GM19351 (cell line): ENCODE measurements at regions not wholly inside any gene's neighbourhood (a gene's known extent, or its start where the extent isn't known, plus 50 kb on each side); places are given as distances from the start of the nearest gene placed in this dataset.
"Not testable (repeated sequence)": the region's sequence is repeated elsewhere in the genome, so short reads cannot be mapped to it uniquely, and the experiment has no call there.

Experiments used
- ATAC-seq: cut with Tn5 transposase; IDR thresholded peaks from one replicate; pipeline ENCODE4 v1.9.1; 2021; ENCODE audit warnings: mild to moderate bottlenecking, moderate library complexity; ENCODE audit not compliant: unreplicated experiment

DNA sequence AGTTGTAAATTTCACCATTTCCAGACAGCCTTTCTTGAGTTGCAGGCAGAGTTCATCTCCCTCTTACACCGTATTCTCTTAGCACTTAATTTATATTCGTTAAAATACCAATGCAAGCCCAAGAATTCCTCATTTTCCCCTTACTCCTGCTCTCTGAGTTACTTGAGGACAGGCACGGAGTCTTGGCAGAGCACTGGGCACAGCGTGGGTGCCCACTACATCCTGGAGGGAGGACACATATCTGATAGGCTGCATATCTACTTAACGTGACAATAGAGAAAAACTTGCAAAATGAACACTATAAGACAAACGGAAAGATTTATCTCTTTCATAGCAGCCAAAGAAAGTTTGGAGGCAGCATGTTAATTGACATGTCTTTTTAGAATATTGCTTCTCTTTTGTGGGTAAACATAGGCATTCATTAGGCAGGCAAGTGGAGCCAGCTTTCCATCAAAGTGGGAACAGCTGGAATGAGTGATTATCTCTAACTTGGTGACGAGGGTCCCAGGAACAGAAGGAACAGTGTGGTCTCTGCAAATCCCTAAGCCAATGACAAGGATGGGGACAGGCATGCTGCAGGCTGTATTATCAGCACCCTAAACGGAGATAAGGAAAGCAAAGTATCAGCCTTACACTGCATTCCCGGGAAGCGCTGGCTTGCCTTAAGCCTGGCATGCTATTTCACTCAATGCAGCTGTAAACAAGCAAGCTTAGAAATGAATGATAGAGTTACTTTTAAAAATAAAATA lies 116.5 kb downstream of the RTP4 start:
- ATAC-seq = no peak

- ATAC-seq = no peak
Observed at GRCh38 chr3:187481426-187481825, 113.2 kb downstream of the RTP4 start.

GRCh38 chr3:187475613-187476012 lies 107.4 kb downstream of the RTP4 start:
- not testable (repeated sequence) for ATAC-seq

DNA sequence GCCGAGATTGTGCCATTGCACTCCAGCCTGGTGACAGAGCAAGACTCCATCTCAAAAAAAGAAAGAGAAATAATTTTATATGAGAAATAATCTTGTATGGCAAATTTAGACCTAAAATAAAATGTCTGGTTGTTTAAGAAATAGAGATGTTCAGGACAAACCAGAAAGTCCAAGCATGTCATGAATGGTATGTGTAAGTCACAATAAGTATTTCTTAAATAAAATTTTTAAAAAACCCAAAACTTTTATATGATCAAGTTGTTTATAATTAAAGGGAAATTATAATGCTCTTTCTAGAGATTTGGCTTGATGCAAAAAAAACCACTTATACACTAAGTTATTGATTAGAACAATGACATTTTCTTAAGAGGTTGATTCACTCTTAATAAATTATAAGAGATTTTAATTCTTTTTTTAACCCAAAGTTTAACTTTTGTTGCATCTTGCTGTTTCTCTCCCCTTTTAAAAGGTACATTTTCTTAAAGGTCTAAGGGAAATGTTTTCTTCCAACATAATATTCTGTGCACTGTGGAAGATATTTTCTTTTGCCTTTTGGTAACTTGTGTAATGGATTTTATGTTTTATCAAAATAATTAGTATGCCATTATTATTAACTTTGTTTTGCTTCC lies 105.7 kb downstream of the RTP4 start:
- ATAC-seq = no peak

DNA sequence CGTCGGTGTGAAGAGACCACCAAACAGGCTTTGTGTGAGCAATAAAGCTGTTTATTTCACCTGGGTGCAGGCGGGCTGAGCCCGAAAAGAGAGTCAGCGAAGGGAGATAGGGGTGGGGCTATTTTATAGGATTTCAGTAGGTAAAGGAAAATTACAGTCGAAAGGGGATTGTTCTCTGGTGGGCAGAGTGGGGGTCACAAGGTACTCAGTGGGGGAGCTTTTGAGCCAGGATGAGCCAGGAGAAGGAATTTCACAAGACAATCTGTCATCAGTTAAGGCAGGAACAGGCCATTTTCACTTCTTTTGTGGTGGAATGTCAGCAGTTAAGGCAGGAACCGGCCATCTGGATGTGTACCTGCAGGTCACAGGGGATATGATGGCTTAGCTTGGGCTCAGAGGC lies 98.1 kb downstream of the RTP4 start:
- not testable (repeated sequence) for ATAC-seq

DNA sequence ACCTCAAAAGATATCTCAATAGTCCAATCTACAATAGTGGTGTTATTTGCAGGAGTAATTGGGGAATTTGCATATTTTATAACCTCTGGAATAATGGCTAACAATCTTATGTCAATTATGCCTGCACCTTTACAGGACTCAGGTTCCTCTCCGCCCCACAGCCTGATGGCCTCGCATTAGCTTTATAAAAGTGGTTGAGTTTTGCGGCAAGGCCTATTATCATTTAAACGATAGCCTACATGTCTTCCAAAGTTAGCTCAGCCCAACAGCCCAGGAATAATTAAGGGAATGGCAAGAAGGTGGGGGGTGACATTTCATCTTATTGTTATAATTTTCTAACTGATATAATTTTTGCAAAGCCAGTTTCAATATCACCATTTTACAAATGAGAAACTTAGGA lies 97.3 kb downstream of the RTP4 start:
- no peak for ATAC-seq

GRCh38 chr3:187464682-187465081 lies 96.5 kb downstream of the RTP4 start:
- no peak for ATAC-seq

DNA sequence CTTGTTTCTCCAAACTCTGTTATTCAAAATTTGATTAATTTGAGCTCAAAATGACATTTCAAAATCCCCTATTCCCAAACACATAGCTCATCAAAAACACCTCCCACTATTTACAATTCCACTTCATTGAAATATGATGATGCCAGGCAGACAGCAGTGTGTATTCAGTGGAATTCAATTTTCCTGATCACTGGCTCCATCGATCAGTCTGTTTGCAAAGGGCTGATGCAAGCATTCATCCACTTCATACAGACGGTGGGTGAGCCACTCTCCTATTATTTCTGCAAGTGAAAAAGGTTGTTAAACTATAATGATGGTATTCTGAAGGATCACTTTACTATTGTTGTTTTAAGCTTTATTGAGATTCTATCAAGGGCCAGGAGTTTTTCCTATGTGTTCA lies 90.7 kb downstream of the RTP4 start:
- ATAC-seq = no peak

GRCh38 chr3:187458383-187458782 lies 90.2 kb downstream of the RTP4 start:
- ATAC-seq = no peak

- no peak for ATAC-seq
Observed at GRCh38 chr3:187456250-187456649, 88.1 kb downstream of the RTP4 start.

DNA sequence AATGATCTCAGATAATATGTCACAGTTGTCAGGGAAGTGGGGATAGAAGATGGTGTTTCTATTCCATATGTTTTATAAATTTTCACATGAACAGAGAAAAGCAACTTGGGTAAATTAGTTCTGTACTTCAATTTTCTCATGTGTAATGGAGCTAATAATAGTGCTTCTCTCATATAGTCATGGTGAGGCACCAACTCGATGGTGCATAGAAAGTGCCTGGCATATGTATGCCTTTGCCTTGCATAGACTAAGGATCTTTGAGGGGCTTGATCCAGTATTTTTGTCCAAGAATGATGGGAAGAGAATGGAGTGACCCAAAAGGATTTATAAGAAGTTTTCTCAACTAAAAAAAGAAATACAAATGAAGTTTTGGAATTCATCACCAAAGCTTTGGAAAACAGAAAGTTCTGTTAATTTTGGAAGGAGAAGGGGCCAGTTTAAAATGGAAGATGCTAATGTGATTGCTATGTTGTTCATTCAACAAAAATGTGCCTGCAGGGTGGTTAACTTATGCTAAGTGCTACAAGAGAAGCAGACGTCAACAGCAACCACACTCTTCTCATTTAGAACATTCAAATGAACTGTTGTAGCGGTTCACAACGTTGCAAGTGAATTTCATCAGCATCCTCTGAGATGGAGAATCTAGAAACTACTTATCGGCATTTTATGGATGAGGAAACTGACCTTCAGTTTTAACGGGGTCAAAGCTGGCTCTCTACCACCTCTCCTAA lies 86.1 kb downstream of the RTP4 start:
- no peak for ATAC-seq

- ATAC-seq = no peak
Observed at GRCh38 chr3:187450431-187451190, 82.4 kb downstream of the RTP4 start.

DNA sequence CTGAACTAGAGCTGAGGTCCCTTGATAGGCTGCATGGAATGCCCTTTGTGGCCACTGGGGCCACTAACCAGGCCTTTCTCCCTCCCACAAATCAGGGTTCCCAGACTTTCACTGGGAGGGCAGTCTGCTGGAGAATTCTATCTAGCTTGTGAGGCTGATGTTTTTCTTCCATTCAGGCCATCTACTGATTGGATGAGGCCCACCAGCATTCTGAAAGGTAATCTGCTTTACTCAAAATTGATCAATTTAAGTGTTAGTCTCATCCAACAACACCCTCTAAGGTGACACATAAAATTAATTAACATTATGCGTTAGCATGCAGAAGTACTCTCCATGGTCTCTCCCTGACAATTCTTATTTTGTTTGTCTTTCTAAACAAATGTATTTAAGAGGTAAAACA lies 80.5 kb downstream of the RTP4 start:
- ATAC-seq = no peak

GRCh38 chr3:187447737-187448136 lies 79.6 kb downstream of the RTP4 start:
- ATAC-seq = no peak

DNA sequence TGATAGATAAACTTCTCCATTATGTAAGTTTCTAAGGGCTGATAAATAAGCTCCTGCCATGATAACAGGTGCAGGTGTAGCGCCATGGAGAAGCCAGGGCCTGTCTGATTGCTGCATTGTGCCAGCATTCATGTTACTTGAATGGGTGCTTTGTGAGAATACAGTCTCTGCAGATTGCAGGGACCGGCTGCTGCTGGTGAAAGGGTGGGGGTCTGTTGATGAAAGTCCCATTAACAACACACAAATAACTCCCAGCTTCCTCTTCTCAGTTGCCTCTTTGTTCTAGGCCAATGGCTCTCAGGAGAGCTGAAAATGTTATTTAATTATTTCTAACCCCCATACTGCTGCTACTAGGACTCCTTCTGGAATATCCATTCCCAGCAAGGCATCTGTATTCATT lies 77.2 kb downstream of the RTP4 start:
- ATAC-seq = no peak

DNA sequence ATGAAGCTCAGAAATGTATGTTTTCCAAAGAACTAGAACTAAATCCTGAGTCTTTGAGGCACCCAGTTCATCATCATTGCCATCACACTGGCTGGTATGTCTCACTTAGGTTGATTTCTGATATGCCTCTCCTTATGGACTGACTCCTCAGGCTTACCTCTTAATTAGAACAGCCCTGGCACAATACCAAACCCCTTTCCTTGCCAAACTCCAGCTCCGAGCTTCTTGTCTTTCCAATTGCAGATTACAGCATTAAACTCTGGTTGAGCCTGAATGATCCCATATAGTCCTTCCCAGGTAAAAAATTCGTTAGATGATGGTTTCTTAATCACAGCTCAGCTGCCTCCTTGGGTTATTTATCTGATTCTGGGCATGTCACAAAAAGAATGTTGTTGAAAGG lies 66.3 kb downstream of the RTP4 start:
- no peak for ATAC-seq

DNA sequence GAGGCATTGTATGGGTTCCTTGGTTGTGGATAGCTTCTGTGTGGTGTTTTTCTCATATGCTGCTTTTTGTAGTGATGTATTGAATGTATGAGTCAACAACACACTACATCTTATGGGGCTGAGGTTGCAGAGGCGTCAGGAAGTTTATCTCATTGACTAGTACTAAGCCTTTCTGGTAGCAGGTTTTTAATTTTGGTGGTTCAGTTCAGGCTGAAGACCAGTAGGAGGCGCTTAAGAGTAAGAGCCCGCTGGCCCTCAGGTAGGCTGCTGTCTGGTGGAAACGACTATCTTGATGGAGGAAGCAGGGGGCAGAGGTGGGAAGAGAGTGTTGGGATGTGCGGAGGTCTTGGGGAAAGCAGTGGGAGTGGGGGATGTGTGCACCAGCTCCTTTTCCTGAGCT lies 62.4 kb downstream of the RTP4 start:
- no peak for ATAC-seq
